ENCODE measurements at regions not wholly inside any gene's neighbourhood (a gene's known extent, or its start where the extent isn't known, plus 50 kb on each side); places are given as distances from the start of the nearest gene placed in this dataset.
"Not testable (repeated sequence)": the region's sequence is repeated elsewhere in the genome, so short reads cannot be mapped to it uniquely, and the experiment has no call there.

DNA sequence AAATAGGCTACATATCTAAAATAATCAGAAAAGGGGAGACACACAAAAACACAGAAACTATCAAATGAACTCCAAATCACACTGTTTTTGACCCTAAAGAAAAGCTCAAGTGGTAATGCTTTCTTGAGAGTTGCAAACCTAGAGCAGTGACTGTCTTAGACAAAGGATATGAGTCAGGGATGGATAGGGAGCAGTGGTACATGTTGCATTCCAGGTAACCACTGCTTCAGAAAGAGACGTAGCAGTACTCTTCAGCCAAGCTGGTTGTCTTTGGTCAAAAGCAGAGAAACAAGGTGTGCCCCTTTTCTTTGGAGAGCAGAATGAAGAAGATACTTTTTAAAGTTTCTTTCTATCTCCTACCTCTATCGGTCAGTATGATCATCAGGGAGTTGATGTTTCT lies 1003.6 kb downstream of the CDH9 start:
- intact Hi-C loops (cut with DNase I) = no loop called here
- ATAC-seq (no peak), DNase-seq (no peak)

DNA sequence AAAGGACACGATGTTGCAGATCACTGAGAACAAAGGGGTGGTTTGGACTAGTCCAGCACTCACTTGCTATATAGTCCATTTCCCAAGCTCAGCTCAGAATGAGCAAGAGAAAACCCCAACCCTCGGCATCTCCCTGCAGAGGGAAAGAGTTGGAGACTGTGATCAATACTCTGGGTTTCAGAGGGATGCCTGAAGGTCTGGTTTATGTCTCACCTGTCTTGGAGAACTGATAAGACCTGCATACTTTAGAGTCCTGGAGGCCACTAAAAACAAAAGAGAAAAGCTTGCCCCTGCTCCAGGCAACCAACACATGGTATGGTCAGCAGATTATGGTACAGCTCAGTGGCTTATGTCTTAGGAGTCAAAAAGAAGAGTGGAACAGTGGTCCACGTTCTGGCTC lies 1006.9 kb downstream of the CDH9 start:
- intact Hi-C loops (cut with DNase I) = no loop called here

DNA sequence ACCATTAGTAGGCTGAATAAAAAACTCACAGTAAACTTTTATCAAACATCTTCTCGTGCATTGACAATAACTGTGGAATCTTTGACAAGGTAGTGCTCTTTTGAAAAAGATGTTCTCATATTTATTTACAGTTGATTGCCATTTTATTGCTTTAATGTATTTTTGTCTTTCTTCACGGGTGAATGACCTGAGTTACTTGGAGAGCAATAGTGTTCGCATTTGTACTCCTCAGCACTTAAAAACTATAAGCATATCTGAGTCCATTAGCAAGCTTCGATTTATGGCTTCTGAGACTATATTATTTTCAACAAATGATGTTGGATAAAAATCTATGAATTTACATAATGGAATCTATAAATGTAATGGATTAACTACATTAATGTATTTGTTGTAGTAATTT lies 1012.3 kb downstream of the CDH9 start:
- no peak for ATAC-seq
- DNase-seq = no peak
- intact Hi-C loops (cut with DNase I) = no loop called here

More for the DNA sequence above, 1006.9 kb downstream of the CDH9 start:
- no peak for DNase-seq
- no peak for ATAC-seq

DNA sequence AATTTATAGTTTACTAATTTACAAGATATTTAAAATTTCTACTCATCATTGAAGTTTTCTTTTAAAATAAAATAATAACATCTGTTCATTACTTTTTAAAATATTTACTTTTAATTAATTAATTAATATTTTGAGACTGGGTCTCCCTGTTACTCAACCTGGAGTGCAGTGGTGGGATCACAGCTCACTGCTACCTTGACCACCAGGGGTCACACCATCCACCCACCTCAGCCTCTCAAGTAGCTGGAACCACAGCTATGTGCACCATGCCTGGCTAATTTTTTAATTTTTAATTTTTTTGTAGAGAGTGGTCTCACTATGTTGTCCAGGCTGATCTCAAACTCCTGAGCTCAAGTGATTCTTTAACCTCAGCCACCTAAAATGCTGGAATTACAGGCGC lies 1013.6 kb downstream of the CDH9 start:
- ATAC-seq = no peak
- intact Hi-C loops (cut with DNase I) = no loop called here
- no peak for DNase-seq

DNA sequence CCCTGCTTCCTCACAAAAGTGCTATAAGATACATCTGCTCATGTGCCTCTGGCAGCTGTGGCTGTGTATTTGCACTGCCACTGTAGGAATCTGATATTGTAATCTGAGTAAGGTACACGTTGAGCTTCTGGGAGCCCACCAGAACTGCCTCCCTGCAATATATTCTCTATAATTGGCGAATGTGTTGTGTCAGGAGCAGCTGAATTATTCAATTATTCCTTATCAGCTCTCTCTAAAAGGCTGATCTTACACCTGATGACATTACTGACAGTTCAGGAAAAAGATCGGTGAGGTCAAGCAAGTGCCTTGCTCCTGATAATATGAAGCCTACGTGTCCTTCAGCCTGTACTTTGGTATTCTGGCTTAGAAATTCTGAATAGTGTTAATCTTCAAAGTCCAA lies 1015.0 kb downstream of the CDH9 start:
- DNase-seq = no peak
- intact Hi-C loops (cut with DNase I) = no loop called here
- no peak for ATAC-seq

DNA sequence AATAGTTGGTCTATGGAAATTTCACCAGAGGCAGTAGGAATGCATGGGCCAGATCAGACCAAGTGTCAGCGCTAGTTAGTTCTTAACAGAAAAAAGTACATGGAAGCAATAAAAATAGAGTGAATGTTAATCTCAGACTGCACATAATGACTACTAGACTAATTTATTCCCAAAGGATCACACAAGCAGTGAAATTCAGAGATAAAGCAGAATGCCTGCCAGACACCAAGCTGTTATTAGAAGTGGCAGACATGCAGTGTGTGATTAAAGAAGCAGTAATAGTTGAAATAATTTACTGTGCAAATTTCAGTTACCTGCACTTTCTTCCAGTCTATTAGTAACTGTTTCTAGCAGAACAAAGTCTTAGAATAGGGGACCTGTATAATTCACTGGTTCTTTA lies 1024.2 kb downstream of the CDH9 start:
- ATAC-seq (no peak), DNase-seq (no peak)
- intact Hi-C loops (cut with DNase I) = no loop called here

DNA sequence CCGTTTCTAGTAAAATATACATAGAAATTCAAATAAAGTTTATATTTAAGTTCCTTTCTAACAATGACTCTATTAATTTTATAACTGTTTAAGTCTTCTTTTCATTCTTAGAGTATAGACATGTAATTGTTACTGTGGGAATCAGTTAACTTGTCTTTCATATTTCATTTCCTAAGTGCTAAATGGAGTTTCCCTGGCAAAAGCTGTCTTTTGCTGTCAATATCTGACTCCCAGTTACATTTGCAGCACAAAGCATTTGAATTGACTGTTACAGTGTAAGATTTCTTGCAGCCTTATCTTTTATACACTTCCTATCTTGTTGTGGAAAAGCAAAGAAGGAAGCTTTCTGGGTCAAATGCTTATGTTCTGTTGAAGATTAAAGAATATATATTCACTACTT lies 1026.3 kb downstream of the CDH9 start:
- intact Hi-C loops (cut with DNase I) = no loop called here
- ATAC-seq = no peak
- DNase-seq = no peak

DNA sequence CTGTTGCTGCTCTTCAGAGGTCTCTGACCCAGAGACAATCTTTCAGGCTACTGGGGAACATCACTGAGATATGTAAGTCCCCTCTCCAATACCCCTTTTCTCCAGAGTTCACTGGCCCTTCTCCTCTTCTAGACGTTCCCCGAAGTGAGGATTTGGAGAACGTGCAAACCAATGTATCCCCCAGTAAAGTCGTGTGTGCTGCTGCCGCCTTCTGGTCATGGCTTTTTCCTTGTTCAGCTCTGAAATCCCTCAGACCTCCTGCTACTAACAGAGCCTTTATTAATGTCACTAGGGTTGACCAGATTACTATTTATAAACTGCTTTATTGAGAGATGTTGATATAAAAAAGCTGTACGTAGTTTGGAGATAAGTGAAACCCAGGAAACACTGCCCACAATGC lies 1028.6 kb downstream of the CDH9 start:
- ATAC-seq (no peak), DNase-seq (no peak)
- intact Hi-C loops (cut with DNase I) = no loop called here

DNA sequence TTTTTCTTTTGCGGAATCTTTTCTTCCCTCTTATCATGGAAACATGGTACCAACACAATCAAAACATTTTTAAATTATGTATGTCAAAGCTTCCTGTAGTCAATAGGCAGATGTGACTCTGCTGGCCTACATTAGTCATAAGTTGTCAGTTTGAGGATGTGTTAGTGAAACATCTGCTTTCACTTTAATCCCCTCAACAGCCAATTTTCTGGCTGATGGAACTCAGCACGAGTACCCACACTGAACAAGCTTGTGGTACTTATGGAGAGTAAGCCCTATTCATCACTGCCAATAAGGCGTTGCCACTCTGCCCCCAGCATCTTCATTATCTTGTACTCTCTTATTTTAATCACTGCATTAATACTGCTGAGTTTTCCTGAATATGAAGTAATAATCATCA lies 1034.4 kb downstream of the CDH9 start:
- intact Hi-C loops (cut with DNase I) = no loop called here
- DNase-seq = no peak
- ATAC-seq = no peak

DNA sequence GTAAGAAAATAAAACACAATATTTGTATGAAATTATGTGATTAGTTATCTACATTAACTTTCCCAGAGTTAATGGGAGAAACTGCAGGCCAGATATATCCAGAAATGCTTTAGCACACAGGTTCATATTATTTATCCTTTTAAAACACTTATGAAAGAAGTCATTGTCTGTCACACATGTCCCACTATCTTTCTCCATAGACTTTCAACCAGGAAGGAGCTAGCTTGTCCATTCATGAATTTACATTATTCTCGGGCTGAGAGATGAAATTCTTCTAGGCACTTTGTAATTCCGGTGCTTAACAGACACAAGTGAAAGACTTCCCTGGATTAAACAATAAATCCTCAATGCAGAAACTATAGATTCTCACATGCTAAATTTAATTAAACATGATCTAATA lies 1043.2 kb downstream of the CDH9 start:
- intact Hi-C loops (cut with DNase I) = no loop called here
- ATAC-seq = no peak
- DNase-seq = no peak

DNA sequence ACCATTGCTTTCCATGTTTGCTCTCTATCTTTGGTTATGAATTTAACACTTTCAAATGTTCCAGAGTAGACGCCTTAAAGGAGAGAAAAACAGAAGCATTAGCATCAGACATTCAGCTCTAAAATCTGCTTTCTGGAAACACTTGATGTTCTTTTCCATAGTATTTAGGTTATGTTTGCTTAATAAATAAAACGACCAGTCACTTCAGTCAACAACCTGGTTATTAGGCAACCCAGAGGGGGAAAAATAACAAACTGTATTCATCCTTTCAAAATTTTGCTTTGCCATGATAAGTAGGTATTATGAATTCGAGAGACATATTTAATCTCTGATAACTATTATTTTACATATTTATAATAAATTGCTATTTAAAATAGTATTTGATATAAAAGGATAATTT lies 1044.7 kb downstream of the CDH9 start:
- ATAC-seq = no peak
- no peak for DNase-seq
- intact Hi-C loops (cut with DNase I) = no loop called here

DNA sequence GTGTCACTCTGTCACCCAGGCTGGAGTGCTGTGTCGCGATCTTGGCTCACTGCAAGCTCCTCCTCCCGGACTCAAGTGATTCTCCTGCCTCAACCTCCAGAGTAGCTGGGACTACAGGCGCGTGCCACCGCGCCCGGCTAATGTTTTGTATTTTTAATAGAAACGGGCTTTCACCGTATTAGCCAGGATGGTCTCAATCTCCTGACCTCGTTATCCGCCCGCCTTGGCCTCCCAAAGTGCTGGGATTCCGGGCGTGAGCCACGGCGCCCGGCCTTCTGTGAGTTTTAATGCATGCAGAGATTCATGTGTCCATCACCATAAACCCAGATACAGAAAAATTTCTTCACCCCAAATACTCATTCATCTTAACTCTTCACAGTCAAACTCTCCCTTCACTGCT lies 1046.7 kb downstream of the CDH9 start:
- no peak for DNase-seq
- ATAC-seq = no peak
- intact Hi-C loops (cut with DNase I) = no loop called here

DNA sequence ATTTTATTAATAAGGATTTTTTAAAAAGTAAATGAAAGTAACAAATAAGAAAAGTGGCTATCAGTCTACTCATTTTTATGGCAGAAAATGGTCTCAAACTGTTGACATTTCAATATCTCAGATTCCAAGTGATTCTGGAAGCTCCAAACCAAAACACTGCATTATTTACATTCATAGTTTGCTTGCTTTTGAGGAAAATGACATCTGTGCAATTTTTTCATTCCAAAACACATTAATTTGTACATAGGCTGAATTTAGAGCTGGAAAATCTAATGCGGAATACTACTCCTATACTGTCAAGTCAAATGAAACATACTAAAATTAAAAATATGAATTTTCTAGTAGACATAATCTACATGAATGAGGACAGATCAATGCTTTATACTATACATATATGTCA lies 1047.6 kb downstream of the CDH9 start:
- DNase-seq (no peak), ATAC-seq (no peak)
- intact Hi-C loops (cut with DNase I) = no loop called here

DNA sequence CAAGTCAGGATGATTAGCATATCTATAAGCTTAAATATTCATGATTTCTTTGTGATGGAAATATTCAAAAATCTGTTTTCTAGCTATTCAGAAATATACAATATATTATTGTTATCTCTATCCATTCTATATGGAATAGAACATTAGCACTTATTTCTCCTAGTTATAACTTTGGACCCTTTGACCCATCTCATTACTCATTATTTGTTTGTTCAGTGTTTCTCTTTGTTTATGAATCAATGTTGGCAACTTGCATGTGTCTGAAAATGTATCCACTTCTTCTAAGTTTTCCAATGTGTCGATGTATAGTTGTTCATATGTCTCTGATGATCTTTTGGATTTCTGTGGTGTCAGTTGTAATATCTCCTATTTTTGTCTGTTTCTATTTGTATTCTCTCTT lies 1059.3 kb downstream of the CDH9 start:
- intact Hi-C loops (cut with DNase I) = no loop called here

DNA sequence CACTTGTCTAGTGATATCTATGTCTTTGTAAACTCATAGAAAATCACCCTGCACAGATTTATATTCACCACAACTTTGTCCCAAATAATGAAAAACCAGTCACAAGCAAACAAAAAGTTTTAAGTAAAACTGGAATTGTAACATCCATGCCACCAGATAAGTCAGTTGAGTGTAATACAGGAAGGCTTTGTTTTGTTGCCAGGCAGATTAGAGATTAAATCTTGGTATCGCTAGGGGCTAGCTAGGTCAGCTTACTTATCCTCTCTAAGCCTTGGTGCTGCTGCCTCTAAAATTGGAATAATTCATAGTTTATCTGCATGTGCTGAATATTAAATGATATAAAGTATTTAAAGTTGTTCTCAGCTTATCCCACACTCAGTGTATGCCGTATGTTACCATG lies 1062.5 kb downstream of the CDH9 start:
- DNase-seq (no peak), ATAC-seq (no peak)
- intact Hi-C loops (cut with DNase I) = no loop called here

More for the DNA sequence above, 1059.3 kb downstream of the CDH9 start:
- ATAC-seq (no peak), DNase-seq (no peak)

DNA sequence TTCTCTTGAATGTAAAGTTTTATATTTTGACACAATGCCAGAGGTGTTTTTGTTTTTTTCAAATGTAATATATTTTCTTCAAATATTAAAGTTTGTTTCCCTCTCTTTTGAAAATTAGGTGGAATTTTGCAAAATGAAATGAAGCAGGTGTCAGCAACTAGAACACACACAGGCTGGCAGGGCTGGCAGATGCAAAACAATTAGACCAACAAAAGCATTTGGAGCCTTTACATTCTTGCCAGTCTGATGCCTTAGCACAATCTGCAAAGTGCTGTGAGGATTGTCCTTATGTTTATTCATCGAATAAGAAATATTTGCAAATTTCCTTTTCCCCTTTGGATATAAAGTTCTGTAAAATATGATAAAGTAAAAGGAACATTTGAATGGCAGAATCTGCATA lies 1063.9 kb downstream of the CDH9 start:
- intact Hi-C loops (cut with DNase I) = no loop called here
- no peak for ATAC-seq

DNA sequence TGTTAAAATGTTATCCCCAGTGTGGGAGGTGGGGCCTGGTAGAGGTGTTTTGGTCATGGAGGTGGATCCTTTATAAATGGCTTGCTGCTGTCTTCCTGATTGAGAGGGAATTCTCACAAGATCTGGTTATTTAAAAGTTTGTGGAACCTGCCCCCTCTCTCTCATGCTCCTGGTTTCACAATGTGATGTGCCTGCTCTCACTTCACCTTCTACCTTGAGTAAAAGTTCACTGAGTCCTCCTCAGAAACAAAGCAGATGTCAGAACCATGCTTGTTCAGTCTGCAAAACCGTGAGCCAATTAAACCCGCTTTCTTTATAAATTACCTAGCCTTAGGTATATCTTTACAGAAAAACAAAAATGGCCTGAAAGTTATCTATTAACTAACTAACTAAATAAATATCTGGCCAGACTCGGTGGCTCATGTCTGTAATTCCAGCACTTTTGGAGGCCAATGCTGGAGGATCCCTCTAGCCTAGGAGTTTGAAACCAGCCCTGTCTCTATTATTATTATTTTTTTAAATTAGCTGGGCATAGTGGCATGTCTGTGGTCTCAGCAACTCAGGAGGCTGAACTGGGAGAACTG lies 1067.4 kb downstream of the CDH9 start:
- ATAC-seq (no peak), DNase-seq (no peak)
- intact Hi-C loops (cut with DNase I) = no loop called here

More for the DNA sequence above, 1063.9 kb downstream of the CDH9 start:
- DNase-seq = no peak

DNA sequence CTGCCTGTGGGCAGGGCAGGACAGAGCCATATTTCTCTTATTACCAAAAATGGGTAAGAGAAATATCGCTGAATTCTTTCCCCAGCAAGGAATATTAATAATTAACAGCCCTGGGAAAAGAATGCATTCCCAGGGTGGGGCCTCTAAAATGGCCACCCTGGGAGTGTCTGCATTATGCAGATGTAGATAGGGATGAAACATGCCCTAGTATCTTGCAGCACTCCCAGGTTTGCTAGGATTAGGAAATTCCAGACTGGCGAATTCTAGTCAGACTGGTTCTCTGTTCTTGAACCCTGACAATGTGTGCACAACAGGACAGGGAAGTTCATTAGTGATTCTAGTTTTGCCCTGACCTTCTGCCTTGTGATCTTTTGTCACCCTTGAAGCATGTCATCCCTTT lies 1069.3 kb downstream of the CDH9 start:
- ATAC-seq; intact Hi-C loops (cut with DNase I); DNase-seq: not testable (repeated sequence)

DNA sequence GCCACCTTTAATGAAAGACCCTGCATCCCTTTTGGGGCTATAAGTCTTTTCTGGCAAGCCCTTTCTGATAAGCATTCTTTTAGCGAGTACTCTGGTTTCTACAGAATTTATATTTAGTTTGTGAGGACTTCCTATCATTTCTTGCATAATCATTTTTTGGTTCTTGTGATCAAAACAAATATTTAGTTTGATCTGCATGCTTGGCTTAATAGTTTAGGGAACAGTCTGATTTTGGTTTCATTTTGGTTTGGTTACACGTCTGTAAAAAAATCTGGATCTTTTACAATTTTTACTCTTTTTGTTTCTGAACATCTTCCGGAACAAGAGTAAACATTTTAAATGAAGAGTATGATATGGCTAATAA lies 1074.4 kb downstream of the CDH9 start:
- intact Hi-C loops (cut with DNase I) = no loop called here
- ATAC-seq (no peak), DNase-seq (no peak)

DNA sequence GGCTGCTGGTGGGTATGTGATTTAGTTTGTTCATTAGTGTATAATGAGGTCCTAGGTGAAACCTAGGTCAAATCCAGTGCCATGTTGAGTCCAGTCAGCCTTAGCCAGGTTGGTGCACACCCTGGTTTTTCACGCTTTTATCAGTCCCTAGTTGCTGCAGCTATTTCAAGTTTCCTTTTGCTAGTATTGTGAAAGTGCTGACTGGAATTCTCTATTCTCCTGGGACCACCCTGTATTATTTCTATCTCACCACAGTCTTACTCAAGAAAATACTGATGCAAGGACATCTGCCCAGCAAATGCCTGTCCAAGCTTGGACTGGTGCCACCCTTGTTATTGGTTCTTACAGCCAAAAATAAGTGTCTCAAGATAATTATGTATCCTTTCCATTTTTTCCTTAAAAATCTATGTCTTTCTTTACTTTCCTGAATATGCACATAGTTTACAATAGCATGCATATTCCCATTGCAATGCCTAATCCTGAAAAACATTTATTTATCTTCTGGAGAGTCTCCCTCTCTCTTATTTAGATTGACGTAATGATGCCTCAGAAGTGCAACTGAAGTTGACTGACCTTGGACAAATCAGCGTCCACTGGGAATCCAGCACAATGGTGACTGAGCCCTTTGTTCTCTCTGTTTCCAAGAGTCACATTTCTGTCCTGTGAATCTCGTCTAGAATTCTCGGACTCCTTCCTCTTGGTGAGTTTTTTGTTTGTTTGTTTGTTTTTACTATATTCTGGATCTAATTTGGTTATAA lies 1075.0 kb downstream of the CDH9 start:
- peak; percentile 34 for DNase-seq
- peak in 1 of 2 donors; percentile 71 for ATAC-seq
- intact Hi-C loops (cut with DNase I) = no loop called here

DNA sequence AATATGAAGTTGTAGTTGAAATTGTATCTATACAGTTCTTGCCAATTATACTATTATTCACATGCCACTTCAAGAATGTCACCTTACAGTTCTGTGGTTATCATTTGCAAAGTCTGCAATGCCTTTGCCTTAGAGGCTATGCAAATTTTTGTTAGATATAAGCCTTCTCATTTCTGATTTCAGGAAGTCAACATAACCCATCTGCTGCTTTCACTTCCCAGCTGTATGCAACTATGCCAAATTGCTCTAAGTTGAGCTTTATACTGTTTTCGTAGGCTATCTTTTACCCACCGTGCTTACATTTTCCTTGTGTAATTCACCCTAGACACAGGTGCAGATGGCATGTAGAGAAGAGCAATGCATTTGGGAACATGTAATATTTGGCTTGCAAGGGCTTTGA lies 1083.0 kb downstream of the CDH9 start:
- DNase-seq (no peak), ATAC-seq (no peak)
- intact Hi-C loops (cut with DNase I) = no loop called here
